Glutamatergic neuron (in vitro differentiated cells): ENCODE measurements at regions not wholly inside any gene's neighbourhood (a gene's known extent, or its start where the extent isn't known, plus 50 kb on each side); places are given as distances from the start of the nearest gene placed in this dataset.

Experiments used
- DNase-seq: peaks from one replicate; pipeline ENCODE4 v3.0.0; 2022
- H3K27ac Mint-ChIP-seq: one replicate; pipeline ENCODE4 v1.8.0; 2020; ENCODE audit warnings: mild to moderate bottlenecking, mixed read lengths, inconsistent platforms; ENCODE audit not compliant: unreplicated experiment
- H3K27me3 Mint-ChIP-seq: one replicate; pipeline ENCODE4 v1.8.0; 2020; ENCODE audit warnings: mild to moderate bottlenecking, moderate library complexity, mixed read lengths, inconsistent platforms; ENCODE audit not compliant: unreplicated experiment
- H3K36me3 Mint-ChIP-seq: one replicate; pipeline ENCODE4 v1.8.0; 2020; ENCODE audit warnings: mild to moderate bottlenecking, mixed read lengths, inconsistent platforms; ENCODE audit not compliant: unreplicated experiment
- H3K4me1 Mint-ChIP-seq: one replicate; pipeline ENCODE4 v1.8.0; 2020; ENCODE audit warnings: mild to moderate bottlenecking, low read depth, mixed read lengths, inconsistent platforms; ENCODE audit not compliant: unreplicated experiment
- H3K4me3 Mint-ChIP-seq: one replicate; pipeline ENCODE4 v1.8.0; 2020; ENCODE audit warnings: mild to moderate bottlenecking, mixed read lengths, inconsistent platforms; ENCODE audit not compliant: unreplicated experiment
- H3K9me3 Mint-ChIP-seq: one replicate; pipeline ENCODE4 v1.8.0; 2020; ENCODE audit warnings: mild to moderate bottlenecking, moderate library complexity, mixed read lengths, inconsistent platforms; ENCODE audit not compliant: unreplicated experiment
- TF ChIP-seq, protein P1 (sequence below): fragments of 200-600 bp; sonication (generic); IDR thresholded peaks from one replicate; pipeline ENCODE4 v1.5.0; 2021; ENCODE audit not compliant: partially characterized antibody, unreplicated experiment

DNA sequence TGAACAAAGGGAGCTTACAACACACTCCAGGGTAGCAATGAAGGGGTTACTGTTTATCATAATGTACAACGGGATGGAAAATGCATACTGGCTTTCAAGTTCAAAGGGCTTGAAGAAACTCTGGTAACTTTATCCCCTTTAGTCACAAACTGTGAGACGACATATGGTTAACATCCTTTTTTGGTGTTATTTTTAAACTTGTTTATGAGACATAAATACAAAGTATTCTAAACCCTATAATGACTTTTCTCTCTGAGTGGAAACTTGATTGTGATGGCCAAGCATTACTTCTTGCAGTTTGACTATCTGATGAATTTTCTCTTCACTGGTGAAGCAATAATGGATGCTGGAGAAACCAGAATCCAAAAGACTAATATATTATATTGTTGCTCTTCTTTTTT lies 62.0 kb upstream of the SEMA3A start:
- Mint-ChIP-seq H3K9me3 (no peaks in the 10 kb centered on the region), H3K36me3 (no peaks in the 10 kb centered on the region), H3K27ac (no peak overlapping the region), H3K4me3 (no peak overlapping the region), H3K4me1 (peaks cover 28% of the 10 kb centered on the region), H3K27me3 (no peaks in the 10 kb centered on the region)
- DNase-seq: no peak
- TF ChIP-seq, protein P1, sequence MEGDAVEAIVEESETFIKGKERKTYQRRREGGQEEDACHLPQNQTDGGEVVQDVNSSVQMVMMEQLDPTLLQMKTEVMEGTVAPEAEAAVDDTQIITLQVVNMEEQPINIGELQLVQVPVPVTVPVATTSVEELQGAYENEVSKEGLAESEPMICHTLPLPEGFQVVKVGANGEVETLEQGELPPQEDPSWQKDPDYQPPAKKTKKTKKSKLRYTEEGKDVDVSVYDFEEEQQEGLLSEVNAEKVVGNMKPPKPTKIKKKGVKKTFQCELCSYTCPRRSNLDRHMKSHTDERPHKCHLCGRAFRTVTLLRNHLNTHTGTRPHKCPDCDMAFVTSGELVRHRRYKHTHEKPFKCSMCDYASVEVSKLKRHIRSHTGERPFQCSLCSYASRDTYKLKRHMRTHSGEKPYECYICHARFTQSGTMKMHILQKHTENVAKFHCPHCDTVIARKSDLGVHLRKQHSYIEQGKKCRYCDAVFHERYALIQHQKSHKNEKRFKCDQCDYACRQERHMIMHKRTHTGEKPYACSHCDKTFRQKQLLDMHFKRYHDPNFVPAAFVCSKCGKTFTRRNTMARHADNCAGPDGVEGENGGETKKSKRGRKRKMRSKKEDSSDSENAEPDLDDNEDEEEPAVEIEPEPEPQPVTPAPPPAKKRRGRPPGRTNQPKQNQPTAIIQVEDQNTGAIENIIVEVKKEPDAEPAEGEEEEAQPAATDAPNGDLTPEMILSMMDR: no peak

DNA sequence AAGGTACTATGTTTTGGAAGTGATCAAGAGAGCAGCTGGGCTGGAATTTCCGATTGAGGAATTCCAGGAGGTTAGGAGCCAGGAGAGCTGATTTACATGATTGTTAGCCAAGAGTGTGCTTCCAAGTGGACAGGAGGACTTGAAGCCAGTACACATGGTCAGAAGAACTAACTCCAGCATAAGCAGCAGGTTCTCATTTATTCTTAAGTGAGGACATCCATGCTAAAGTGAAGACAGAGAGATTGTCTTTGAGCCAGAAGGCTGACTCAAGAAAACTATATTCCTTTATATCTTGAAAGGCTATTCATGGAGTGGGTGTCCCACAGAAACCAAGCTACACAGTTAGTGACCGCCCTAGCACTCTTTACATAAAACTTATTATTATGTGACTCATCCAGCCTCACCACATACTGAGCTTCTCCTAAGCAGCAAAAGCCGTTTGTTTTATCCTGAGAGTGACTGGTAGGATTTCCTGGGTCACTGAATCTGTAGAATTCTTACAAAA lies 56.7 kb upstream of the SEMA3A start:
- no peaks in the 10 kb centered on the region for H3K36me3 Mint-ChIP-seq
- H3K9me3 Mint-ChIP-seq: peaks cover 2% of the 10 kb centered on the region
- H3K27me3 Mint-ChIP-seq: no peaks in the 10 kb centered on the region
- H3K4me1 Mint-ChIP-seq: peaks cover 14% of the 10 kb centered on the region
- no peak for DNase-seq
- no peak overlapping the region for H3K27ac Mint-ChIP-seq
- TF ChIP-seq, protein P1: no peak
- H3K4me3 Mint-ChIP-seq: no peak overlapping the region

DNA sequence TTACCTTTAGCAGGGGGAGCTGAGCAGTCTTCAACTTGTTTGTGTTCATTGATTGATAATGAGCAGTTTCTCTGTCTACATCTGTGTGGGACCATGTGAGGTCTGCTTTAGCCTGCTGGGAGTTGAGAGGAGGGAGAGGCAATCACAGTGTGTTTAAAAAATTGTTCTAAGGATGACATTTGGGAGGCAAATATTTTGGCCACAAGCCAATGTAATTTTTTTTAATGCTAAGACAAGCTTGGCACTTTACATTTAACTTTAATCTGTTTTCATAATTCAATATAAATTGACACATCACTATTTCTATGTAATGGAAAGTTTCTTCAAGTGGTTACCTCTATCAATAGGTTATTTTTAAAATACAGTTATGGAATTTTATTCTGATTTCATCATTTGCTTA lies 55.9 kb upstream of the SEMA3A start:
- H3K4me3 Mint-ChIP-seq: peak overlapping the region; percentile 30
- no peak for DNase-seq
- TF ChIP-seq, protein P1: no peak
- no peak overlapping the region for H3K27ac Mint-ChIP-seq
- peaks cover 2% of the 10 kb centered on the region for H3K9me3 Mint-ChIP-seq
- no peaks in the 10 kb centered on the region for H3K36me3 Mint-ChIP-seq
- no peaks in the 10 kb centered on the region for H3K27me3 Mint-ChIP-seq
- peaks cover 11% of the 10 kb centered on the region for H3K4me1 Mint-ChIP-seq

DNA sequence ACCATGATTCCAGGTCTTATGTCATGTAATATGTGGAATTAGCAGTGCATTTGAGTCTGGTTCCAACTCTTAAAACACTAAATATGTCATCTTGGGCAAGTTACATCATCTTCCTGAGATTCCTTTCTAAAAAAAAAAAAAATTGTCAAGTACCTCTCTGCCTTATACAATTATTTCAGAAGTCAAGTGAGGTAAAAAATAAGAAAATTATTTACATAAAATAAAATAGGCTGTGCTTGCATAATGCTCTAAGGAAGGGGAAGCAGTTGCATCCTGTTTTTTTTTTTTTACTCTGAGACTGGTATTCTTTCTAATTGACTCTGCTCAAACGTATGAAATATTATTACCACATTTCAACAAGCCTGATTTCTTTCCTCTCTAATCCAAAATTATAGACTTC lies 55.1 kb upstream of the SEMA3A start:
- peaks cover 8% of the 10 kb centered on the region for H3K4me1 Mint-ChIP-seq
- DNase-seq: no peak
- TF ChIP-seq, protein P1: no peak
- H3K9me3 Mint-ChIP-seq: peaks cover 4% of the 10 kb centered on the region
- no peak overlapping the region for H3K4me3 Mint-ChIP-seq
- no peak overlapping the region for H3K27ac Mint-ChIP-seq
- no peaks in the 10 kb centered on the region for H3K36me3 Mint-ChIP-seq
- no peaks in the 10 kb centered on the region for H3K27me3 Mint-ChIP-seq

DNA sequence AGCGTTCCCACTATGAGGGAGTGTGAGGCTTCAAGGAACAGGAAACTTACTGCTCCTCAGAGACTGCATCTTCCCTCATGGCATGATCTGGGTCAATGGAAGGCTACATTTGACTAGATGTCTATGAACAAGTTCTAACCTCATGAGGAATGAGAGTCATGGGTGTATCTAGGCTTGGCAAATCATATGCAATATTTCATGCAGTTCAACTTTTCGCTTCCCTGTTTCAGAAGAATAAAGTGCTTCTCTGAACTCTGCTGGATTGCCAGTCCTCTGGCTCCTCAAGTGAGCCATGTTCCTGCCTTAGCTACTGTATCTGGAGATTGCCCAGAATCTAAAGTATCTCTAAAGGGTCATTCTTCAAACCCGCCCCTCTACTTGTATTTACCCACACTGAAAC lies 54.3 kb upstream of the SEMA3A start:
- Mint-ChIP-seq H3K27me3 (no peaks in the 10 kb centered on the region), H3K36me3 (no peaks in the 10 kb centered on the region), H3K27ac (no peak overlapping the region), H3K4me1 (peaks cover 8% of the 10 kb centered on the region), H3K9me3 (peaks cover 4% of the 10 kb centered on the region), H3K4me3 (no peak overlapping the region)
- DNase-seq: no peak
- TF ChIP-seq, protein P1: no peak
